Stimulated activated CD4-positive, alpha-beta T cell treated with anti-CD3 and anti-CD28 coated beads, Interleukin-2, amount 100 ng/mL, for 4 hours (primary cell): ENCODE measurements at regions not wholly inside any gene's neighbourhood (a gene's known extent, or its start where the extent isn't known, plus 50 kb on each side); places are given as distances from the start of the nearest gene placed in this dataset.
"Not testable (repeated sequence)": the region's sequence is repeated elsewhere in the genome, so short reads cannot be mapped to it uniquely, and the experiment has no call there.

ENCODE experiments used
- DNase-seq: peaks from one replicate; pipeline ENCODE4 v3.0.0-alpha.2; 2020; ENCODE audit warnings: low read depth

DNA sequence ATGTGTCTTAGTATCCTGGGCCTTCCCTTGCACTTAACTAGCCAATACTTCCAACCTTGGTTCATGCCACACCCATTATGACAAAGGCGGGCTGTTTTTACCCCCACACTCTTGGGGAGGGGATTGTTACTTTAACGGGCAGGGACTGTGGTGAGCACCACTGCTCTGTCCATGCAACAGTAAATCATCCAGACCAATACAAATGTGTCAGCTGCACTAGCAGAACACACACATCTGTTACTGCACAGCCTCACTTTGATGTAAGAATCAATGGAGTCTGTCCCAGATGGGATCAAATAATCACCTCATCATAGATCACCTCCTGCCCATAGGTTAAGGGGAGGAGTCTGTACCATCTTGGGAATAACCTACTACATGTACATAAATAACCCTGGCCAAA is 58.1 kb downstream of the NPAP1 start:
- no peak for DNase-seq

DNA sequence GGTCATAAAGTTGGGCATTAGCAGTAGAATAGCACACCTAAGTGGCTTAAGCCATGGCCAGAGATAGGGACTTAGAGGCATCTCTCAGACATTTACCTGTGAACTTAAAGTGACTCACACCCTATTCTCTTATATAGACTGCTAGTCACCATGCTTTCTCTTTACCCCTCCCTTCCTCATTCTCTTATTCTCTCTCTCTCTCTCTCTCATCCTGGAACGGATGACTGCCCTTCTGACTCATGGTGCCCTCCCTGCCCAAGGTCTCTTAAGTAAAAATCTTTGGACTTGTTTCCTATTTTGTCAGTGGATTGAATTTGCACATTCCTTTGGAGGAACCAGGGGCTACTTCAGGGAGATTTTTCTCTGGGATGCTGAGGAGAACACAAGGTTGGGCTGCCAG is 58.8 kb downstream of the NPAP1 start:
- DNase-seq, result no peak

DNA sequence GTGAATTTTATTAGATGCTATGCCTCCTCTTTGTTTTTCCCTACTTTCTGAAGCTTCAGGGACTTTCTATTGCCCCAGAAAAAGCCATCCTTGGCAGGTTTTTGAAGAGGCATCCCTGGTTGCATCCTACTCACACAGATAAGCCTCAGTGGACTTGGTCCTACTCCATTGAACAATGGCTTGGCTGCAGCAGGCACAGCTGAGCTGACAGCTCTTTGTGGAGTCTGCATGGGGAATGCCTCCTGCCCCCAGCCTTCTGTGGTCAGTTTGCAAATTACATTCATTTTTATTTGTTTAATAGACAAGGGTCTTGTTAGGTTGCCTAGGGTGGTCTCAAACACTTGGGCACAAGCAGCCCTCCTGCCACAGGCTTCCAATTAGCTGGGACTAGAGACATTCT is 69.7 kb downstream of the NPAP1 start:
- no peak for DNase-seq

DNA sequence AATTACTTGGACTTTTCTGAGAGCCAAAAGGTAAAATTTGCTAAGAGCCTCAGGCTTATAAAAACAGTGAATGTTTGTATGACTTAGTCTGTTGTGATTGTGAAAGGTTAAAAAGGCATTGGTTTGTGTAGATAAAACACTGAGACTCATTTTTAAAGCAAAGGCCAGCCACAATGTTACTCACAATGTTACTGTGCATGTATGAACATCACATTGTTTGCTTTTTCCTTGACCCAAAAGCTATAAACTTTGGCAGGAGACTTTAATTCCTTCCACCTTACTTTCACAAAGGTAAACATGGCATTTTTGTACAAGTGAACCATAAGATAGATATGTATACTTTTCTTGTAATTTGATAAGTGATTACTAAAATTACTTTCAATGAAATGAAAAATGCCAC is 70.5 kb downstream of the NPAP1 start:
- DNase-seq, result no peak

DNA sequence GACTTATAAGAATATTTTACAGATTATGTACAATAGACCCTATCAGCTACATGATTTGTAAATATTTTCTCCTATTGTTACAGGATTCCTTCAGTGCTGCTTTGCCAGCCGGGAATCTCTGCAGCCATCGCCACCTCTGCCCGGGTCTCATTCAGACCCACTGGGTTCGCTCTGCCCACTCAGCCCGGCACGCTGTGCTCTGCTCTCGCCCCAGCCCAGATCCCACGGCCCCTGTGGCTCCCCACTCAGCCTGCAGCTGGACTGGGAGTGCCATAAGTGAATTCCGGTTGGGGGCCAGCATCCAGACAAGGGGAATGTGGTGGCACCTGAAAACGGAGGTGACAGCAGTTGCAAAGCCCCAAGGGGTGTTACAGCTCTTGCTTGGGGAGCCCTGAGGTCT is 71.8 kb downstream of the NPAP1 start:
- DNase-seq, result no peak

DNA sequence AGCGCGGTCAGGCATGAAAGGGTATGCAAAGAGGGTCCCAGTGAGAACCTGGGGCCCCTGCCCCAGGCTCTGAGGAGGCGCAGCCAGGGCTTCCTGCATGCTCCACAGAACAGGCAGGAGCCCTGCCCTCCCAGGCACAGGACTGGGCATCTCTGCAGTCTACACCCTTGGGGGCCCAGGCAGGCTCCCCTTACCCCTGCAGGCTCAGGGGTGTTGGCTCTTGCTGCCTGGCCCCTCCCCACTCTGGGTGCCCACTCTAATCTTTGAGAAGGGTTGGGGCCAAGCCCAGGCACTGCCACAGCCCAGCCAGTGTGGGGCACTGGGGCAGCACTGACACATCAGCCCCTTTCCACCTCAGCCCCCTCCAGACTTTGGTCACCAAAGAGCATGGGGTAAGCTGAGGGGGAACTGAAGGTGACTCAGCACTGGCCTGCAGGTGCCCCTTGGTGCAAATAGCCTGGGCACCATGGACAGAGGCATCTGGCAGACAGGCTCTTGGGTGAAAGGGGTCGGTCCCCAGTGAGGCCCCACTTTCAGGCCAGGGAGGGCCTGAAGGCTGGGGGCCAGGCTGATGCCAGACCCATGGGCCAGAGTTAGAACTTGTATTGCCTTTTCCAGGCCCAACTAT is 73.4 kb downstream of the NPAP1 start:
- DNase-seq, result no peak

DNA sequence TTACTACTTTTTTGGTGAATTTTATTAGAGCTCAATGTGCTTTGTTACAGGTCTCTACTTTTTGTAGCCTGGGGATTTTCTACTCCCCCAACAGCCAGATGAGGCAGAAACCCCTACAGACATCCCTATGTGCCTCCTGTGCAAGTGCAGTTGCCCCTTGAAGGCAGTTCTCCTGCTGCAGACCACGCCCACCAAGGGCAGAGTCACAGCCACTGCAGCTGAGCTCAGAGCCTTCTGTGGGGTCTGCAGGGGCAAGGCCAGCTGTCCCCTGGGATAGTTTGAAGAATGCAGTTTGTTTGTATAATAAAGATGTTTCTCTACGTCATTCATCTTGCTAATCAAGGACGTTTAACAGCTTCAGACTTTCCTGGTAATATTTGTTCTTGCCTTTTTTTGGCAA is 76.8 kb downstream of the NPAP1 start:
- DNase-seq, result no peak

DNA sequence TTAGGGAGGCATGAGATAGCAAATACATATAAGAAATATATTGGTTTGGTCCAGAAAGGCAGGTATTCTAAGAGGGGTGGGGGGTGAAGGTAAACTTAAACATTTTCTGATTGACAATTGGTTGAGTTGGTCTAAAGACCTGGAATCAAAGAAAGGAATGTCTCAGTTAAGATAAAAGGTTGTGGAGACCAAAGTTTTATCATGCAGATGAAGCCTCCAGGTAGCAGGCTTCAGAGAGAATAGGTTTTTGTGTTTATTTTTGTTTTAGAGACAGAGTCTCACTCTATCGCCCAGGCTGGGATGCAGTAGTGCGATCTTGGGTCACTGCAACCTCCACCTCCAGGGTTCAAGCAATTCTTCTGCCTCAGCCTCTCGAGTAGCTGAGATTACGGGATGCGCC is 80.5 kb downstream of the NPAP1 start:
- DNase-seq, result no peak

DNA sequence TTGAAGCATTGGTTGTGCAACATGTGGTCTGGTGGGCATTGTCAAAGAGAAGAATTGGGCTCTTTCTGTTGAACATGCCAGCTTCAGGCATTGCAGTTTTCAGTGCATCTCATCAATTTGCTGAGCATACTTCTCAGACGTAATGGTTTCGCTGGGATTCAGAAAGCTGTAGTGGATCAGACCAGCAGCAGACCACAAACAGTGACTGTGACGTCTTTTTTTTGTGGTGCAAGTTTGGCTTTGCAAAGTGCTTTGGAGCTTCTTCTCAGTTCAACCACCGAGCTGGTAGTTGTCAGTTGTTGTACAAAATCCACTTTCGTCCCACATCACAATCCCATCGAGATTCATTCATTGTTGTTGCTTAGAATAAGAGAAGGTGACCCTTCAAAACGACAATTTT is 84.5 kb downstream of the NPAP1 start:
- DNase-seq, result no peak

DNA sequence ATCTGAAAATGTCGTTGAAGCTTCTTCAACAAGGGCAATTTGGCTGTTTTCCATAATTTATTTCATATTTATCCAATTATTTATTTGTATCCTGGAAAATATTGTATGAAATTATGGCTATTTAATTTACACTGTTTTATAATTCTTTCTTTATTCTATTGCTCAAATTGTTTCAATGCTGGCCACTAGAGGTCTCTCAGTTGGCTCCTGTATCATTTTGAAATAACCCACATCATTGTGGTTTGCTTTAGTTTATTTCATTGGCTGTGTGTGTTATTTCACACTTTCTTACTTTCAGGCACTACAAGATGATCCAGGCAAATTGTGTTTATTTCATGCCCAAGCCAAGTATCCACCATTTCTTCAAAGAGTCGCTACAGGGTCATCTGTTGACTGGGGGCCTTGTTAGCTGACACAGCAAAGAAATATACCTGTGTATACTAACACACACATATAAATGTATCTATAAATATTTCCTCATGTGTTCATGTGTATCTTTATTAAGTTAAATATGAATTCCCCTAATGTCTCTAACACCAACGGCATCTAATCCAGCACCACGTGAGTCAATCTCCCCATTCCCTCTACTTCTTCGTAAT is 86.2 kb downstream of the NPAP1 start:
- DNase-seq, result no peak

DNA sequence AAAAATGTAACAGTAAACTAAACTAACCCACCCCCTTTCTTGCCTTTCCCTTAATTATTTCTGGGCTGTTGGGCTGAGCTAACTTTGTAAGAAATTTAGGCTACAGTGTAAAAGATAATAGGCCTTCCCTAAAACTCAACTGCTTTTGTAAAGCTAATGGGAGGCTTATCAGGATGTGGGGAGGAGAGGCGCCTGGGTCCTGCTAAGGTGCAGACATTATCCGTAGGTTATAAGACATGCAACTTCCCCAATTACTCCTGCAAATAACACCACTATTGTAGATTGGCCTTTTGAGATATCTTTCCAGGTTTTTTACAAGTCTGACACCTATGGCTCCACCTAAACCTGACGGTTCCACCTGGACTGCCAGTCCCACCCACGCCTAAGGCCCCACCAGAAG is 88.3 kb downstream of the NPAP1 start:
- no peak for DNase-seq

DNA sequence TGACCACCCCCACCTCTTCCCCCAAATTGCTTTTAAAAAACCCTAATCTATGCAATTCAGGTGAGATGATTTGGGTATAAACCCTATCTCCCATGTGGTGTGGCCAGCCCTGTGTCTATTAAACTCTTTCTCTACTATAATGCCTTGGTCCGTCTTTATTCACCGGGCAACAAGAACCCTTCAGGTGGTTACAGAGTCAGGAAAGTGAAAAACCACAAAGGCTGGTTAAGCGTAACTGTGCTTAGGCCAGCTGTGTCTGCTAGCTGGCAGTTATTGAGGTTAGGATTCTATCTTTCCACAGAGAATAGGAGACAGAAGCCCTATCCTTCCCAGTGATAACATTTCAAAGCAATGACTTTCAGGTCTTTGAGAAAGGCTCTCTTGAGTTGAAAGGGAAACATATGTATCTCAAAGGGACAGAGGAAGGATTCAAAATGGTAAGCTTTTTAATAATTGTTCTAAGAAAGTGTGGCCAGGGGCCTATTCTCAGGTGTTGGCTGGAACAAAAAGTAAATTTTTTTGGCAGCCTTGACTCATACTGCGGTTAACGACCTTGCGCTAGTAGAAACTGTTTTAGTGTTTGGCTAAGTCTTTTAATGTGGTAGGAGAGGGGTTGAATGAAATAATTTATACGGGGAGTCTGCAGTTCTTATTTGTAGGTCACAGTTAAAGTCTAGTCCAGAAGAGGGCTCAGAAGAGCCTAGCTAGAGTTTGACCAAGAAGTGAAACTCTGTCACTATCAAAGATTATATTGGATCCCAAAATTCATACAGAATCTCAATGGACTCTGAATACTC is 89.0 kb downstream of the NPAP1 start:
- no peak for DNase-seq

DNA sequence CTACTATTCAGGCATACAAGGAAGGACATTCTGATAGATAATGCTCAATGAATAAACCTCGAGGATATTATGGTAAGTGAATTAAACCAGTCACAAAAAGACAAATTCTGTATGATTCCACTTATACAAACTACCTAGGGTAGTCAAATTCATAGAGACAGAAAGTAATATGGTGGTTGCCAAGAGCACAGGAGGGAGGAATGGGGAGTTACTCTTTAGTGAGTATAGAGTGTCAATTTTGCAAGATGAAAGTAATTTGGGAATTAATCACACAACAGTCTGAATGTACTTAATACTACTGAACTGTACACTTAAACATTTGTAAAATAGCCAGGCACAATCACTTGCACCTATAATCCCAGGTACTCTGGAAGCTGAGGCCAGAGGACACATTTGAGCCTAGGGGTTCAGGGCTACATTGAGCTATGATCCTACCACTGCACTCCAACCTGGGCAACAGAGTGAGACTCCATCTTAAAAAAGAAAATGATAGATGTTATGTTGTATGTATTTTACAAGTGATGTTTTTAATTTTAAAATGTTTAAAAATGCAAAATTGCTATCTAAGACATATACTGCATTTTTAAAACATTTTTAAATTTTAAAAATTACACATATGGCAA is 91.0 kb downstream of the NPAP1 start:
- no peak for DNase-seq

DNA sequence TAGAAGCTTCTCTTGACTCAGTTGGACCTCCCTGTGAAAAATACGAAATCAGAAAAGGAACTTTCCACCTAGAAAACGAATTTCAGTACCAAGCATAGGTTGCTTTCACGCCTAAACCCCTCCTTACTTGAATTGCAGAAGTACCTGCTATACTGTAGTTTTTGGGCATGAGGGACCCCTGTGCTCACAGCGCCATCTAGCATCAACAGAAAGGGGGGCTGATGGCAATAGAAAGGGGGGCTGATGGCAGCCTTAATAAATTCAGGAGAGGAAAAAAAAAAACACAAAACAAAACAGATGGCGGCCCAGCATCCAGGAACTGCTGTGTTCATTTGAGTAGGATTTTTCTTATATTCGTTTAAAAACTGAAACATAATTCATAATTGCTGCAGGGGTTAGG is 96.7 kb downstream of the NPAP1 start:
- DNase-seq, result no peak

DNA sequence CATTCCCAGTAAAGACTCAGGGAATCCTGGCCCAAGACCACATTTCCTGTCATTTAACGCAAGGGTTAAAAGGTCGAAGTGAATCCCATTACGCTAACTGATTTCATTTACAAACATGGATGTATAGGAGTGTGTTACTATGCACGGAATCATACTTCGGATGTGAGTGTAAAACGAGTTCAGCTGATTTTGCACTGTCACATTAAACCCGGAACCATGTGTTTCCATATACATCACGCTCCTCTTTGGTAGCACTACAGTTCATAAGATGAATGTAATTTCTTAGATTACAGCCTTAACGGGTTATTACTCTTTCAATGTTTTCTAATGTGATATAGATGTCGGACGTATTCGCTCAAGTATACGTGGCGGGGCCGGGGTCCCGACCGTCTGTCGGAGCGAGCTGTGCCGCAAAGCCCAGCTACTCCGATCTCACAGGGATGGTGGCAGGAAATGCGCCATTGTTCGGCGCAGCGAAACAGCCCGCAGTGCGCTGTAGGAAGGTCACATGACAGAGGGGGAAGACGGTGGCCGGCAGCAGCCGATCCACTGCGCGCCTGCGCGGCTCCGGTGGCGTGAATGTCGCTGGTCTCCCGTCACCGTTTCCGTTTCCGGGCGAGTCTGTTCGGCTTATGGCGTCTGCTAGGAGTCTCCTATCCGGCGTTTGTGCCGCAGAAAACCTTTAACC is 97.3 kb downstream of the NPAP1 start:
- DNase-seq, result peak; percentile 32

DNA sequence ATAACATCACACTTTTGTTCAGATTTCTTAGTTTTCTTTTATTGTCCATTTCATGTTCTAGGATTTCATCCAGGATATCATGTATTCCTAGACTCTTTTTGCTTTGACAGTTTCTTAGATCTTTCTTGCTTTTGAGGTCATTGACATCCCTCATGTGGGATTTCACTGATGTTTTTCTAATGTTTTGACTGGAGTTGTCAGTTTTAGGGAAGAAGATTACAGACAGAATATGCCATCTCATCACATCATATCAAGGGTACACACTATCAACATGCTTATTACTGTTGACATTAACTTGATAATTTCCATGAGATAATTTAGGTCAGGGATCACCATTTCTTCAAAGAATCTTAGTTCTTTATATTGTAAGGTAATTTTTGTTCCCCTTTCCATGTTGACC is 101.7 kb downstream of the NPAP1 start:
- no peak for DNase-seq

DNA sequence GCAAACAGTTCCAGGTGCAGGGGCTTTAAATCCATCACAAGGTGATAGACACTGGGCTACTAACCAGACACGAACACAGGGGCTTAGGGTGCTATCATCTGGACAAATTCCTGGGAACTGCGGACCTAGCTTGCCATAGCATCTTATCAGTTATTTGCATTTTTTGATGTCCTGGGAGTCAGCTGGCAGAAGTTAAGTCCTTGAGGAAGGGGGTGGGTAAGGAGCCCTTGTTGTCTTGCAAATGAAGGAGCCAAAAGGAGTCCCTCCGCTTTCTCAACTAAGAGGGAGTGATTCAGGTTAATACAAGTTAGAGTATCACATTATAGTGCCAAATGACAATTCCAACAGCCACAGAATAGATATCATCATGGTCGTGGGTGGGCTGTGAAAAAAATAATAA is 108.9 kb downstream of the NPAP1 start:
- DNase-seq, result no peak

DNA sequence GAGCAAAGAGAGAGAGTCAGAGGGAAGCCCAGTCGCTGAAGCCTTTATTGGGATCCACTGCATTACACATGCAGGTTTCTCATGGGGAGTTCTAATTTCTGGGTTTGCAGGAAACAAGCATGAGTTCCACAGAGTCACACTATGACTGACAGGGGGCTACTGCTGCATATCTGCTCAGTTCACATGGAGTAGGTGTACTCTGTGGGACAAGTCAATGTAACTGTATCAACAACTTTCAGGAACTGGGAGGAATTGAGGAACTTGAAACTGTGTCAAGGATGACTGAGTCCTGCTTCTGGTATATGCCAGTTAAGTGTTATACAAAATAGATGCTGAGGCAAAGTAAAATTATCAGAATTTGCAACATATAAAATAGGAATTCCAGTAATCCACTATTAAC is 110.8 kb downstream of the NPAP1 start:
- DNase-seq, result no peak

DNA sequence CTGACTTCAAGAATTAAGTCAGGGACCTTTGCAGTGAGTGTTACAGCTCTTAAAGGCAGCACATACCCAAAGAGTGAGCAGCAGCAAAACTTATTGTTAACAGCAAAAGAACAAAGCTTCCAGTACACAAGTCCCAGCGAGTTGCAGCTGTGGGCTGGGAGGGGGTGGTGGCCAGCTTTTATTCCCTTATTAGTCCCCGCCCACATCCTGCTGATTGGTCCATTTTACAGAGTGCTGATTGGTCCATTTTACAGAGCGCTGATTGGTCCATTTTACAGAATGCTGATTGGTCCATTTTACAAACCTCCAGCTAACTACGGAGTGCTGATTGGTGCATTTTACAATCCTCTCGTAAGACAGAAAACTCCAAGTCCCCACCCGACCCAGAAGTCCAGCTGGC is 127.0 kb downstream of the NPAP1 start:
- not testable (repeated sequence) for DNase-seq

DNA sequence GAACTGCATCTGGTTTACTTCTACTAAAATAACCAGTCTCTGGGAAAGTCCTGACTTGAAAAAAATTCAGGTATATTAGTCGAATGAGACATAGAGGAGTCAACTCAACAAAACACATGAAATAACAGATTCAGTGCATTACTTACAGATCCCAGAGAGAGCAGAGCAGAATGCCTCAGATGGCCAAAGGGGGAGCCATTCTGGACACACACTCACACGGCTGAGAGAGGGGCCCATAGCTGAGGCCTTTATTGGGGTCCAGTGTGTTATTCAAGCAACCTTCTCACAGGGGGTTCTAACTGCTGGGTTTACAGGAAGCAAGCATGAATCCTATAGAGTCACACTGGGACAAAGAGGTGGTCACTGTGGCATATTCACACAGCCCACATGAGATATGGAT is 135.1 kb upstream of the SNRPN start:
- no peak for DNase-seq

DNA sequence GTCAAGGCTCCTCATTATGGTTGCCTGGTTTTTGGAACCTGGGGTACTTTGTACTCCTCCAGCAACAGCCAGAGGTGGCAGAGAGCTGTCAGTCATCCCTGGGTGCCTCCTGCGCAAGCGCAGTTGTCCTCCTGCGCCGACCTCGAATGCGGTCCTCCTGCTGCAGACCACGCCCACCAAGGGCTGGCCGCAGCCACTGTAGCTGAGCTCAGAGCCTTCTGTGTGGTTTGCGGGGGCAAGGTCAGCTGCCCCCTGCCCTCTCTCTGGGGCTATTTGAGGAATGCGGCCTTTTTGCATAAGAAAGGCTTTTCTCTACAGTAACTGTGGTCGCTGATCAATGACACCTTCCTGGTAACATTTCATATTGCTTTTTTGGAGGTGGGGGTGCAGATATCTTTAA is 131.3 kb upstream of the SNRPN start:
- DNase-seq, result no peak

DNA sequence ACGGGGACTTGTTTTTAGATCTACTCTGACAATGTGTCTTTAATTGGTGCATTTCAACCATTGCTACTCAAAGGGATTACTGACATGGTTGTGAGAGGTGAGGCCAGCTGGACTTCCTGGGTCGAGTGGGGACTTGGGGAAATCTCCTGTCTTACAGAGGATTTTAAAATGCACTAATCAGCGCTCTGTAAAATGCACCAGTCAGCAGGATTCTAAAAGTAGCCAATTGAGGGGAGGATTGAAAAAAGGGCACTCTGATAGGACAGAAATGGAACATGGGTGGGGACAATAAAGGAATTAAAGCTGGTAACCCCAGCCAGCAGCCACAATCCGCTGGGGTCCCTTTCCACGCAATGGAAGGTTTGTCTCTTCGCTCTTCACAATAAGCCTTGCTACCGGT is 122.5 kb upstream of the SNRPN start:
- DNase-seq, result no peak

DNA sequence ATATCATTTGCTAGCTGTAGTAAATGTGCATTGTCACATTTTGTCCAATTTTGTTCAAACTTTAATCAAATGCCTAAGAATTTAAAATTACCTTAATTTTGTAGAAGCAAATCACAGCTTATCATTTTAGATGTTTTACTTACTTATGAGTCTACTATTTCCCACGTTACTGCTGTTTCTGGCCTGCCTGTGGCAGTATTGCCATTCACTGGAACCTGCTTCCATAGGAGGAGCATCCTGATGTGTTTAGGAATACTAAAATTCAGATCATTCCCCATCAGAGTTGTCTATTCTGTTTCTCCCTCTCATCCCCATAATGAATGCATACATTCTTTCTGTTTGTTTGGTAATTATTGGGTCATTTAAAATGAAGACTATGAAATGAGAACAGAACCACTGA is 119.5 kb upstream of the SNRPN start:
- DNase-seq, result no peak
